HEK293 (cell line): ENCODE measurements at regions not wholly inside any gene's neighbourhood (a gene's known extent, or its start where the extent isn't known, plus 50 kb on each side); places are given as distances from the start of the nearest gene placed in this dataset.
A peak's percentile ranks its signal among the peaks of the same experiment; 100 is the strongest.

Experiments used
- CTCF ChIA-PET: fragments of 350-600 bp; formaldehyde crosslinking; extraction: SDS; loops from one replicate; lab custom pipeline; 2021; ENCODE audit warnings: antibody characterized with exemption; lab: Yijun Ruan, JAX
- POLR2A ChIA-PET: fragments of 300-600 bp; formaldehyde crosslinking; extraction: SDS; loops from one replicate; lab custom pipeline; 2020; ENCODE audit warnings: antibody characterized with exemption, inconsistent platforms; lab: Yijun Ruan, JAX
- H3K27ac ChIP-seq: fragments of 200-500 bp; sonication (Bioruptor generic); 2 replicates; pipeline ENCODE4 v1.5.1; 2014; ENCODE audit warnings: low read depth, low read length, control low read depth, inconsistent platforms; ENCODE audit errors: extremely low read depth
- H3K36me3 ChIP-seq, 2 experiments: fragments of 200-500 bp in 1 of 2; sonication (Bioruptor generic) in 1 of 2; 1 replicate in 1 of 2; 2 replicates in 1 of 2; pipeline ENCODE4 v1.5.1; 2014 to 2017; ENCODE audit warnings: inconsistent platforms in 2 of 2, low read length in 2 of 2; ENCODE audit not compliant: control insufficient read depth in 2 of 2, insufficient read depth in 1 of 2
- H3K4me1 ChIP-seq: fragments of 200-500 bp; sonication (Bioruptor generic); 2 replicates; pipeline ENCODE4 v1.5.1; 2014; ENCODE audit warnings: mild to moderate bottlenecking, low read length, inconsistent platforms; ENCODE audit not compliant: control insufficient read depth, insufficient read depth
- H3K4me3 ChIP-seq: 2 replicates; pipeline ENCODE4 v1.5.1; 2011; ENCODE audit warnings: low read depth, mild to moderate bottlenecking, control low read depth, low read length, moderate library complexity
- H3K9me3 ChIP-seq: fragments of 200-500 bp; sonication (Bioruptor generic); 2 replicates; pipeline ENCODE4 v1.5.1; 2014; ENCODE audit warnings: low read depth, low read length, inconsistent platforms; ENCODE audit not compliant: control insufficient read depth, insufficient read depth
- GLIS2 ChIP-seq: fragments of 450-650 bp; formaldehyde crosslinking; IDR thresholded peaks from 2 replicates; pipeline ENCODE4 v1.5.1; 2016; ENCODE audit warnings: missing biosample characterization, missing genetic modification characterization
- INSM2 ChIP-seq: fragments of 450-650 bp; formaldehyde crosslinking; IDR thresholded peaks from 2 replicates; pipeline ENCODE4 v1.5.1; 2016; ENCODE audit warnings: missing biosample characterization, missing genetic modification characterization
- KLF16 ChIP-seq: fragments of 450-650 bp; formaldehyde crosslinking; IDR thresholded peaks from 2 replicates; pipeline ENCODE4 v1.5.1; 2017; ENCODE audit warnings: missing biosample characterization, missing genetic modification characterization
- PRDM10 ChIP-seq: fragments of 450-650 bp; formaldehyde crosslinking; IDR thresholded peaks from 2 replicates; pipeline ENCODE4 v1.5.1; 2016; ENCODE audit warnings: missing biosample characterization, missing genetic modification characterization
- PRDM6 ChIP-seq: fragments of 450-650 bp; formaldehyde crosslinking; IDR thresholded peaks from 2 replicates; pipeline ENCODE4 v1.5.1; 2017; ENCODE audit warnings: missing biosample characterization, missing genetic modification characterization
- SCRT2 ChIP-seq: fragments of 450-650 bp; formaldehyde crosslinking; IDR thresholded peaks from 2 replicates; pipeline ENCODE4 v1.5.1; 2016; ENCODE audit warnings: missing biosample characterization, missing genetic modification characterization
- SETDB1 ChIP-seq: IDR thresholded peaks from one replicate; pipeline ENCODE4 v1.6.1; 2017; ENCODE audit warnings: mild to moderate bottlenecking, low read length, moderate library complexity, mixed read lengths; ENCODE audit not compliant: insufficient read length
- ZBTB21 ChIP-seq: fragments of 450-650 bp; formaldehyde crosslinking; IDR thresholded peaks from 2 replicates; pipeline ENCODE4 v1.5.1; 2017; ENCODE audit warnings: missing biosample characterization, missing genetic modification characterization
- ZBTB26 ChIP-seq: fragments of 450-650 bp; formaldehyde crosslinking; optimal IDR thresholded peaks from 2 replicates; pipeline ENCODE3; 2016; ENCODE audit warnings: missing biosample characterization, mild to moderate bottlenecking, missing genetic modification characterization
- ZBTB8A ChIP-seq: fragments of 450-650 bp; formaldehyde crosslinking; IDR thresholded peaks from 2 replicates; pipeline ENCODE4 v1.5.1; 2016; ENCODE audit warnings: missing biosample characterization, missing genetic modification characterization
- ZFP69B ChIP-seq: fragments of 450-650 bp; formaldehyde crosslinking; IDR thresholded peaks from 2 replicates; pipeline ENCODE4 v1.5.1; 2016; ENCODE audit warnings: missing biosample characterization, missing genetic modification characterization
- ZNF19 ChIP-seq: fragments of 450-650 bp; formaldehyde crosslinking; IDR thresholded peaks from 2 replicates; pipeline ENCODE4; 2016; ENCODE audit warnings: missing biosample characterization, missing genetic modification characterization, low read depth
- ZNF37A ChIP-seq: fragments of 450-650 bp; IDR thresholded peaks from 2 replicates; pipeline ENCODE4 v1.5.1; 2018; ENCODE audit warnings: missing biosample characterization, missing genetic modification characterization
- ZNF426 ChIP-seq: fragments of 450-650 bp; formaldehyde crosslinking; IDR thresholded peaks from 2 replicates; pipeline ENCODE4 v1.5.1; 2017; ENCODE audit warnings: missing biosample characterization, missing genetic modification characterization, mild to moderate bottlenecking, inconsistent platforms, moderate library complexity
- ZNF433 ChIP-seq: fragments of 450-650 bp; formaldehyde crosslinking; IDR thresholded peaks from 2 replicates; pipeline ENCODE4 v1.5.1; 2016; ENCODE audit warnings: missing biosample characterization, missing genetic modification characterization, low read depth
- ZNF488 ChIP-seq: fragments of 450-650 bp; formaldehyde crosslinking; IDR thresholded peaks from 2 replicates; pipeline ENCODE4 v1.5.1; 2016; ENCODE audit warnings: missing biosample characterization, missing genetic modification characterization
- ZNF501 ChIP-seq: fragments of 450-650 bp; formaldehyde crosslinking; IDR thresholded peaks from 2 replicates; pipeline ENCODE4 v1.5.1; 2016; ENCODE audit warnings: missing biosample characterization, missing genetic modification characterization
- ZNF549 ChIP-seq: fragments of 450-650 bp; IDR thresholded peaks from 2 replicates; pipeline ENCODE4 v1.5.1; 2018; ENCODE audit warnings: missing biosample characterization, missing genetic modification characterization, mild to moderate bottlenecking, inconsistent platforms, moderate library complexity
- ZNF639 ChIP-seq: fragments of 450-650 bp; formaldehyde crosslinking; IDR thresholded peaks from 2 replicates; pipeline ENCODE4 v1.5.1; 2016; ENCODE audit warnings: missing biosample characterization, missing genetic modification characterization
- ZNF704 ChIP-seq: fragments of 450-650 bp; formaldehyde crosslinking; IDR thresholded peaks from 2 replicates; pipeline ENCODE4 v1.5.1; 2016; ENCODE audit warnings: missing biosample characterization, missing genetic modification characterization
- ZNF76 ChIP-seq: fragments of 450-650 bp; formaldehyde crosslinking; IDR thresholded peaks from 2 replicates; pipeline ENCODE4; 2016; ENCODE audit warnings: low read depth, missing biosample characterization, missing genetic modification characterization, borderline replicate concordance
- ZNF830 ChIP-seq: fragments of 450-650 bp; IDR thresholded peaks from 2 replicates; pipeline ENCODE4 v1.5.0; 2018; ENCODE audit warnings: missing biosample characterization, missing genetic modification characterization, low read depth, mild to moderate bottlenecking, moderate library complexity
- ZNF837 ChIP-seq: fragments of 450-650 bp; formaldehyde crosslinking; IDR thresholded peaks from 2 replicates; pipeline ENCODE4 v1.5.1; 2016; ENCODE audit warnings: missing biosample characterization, missing genetic modification characterization
- ZXDB ChIP-seq: fragments of 450-650 bp; formaldehyde crosslinking; IDR thresholded peaks from 2 replicates; pipeline ENCODE4 v1.5.1; 2016; ENCODE audit warnings: missing biosample characterization, missing genetic modification characterization

- TF ChIP-seq ZNF37A (tag by site-specific recombination) (no peak), ZNF704 (no peak), ZNF837 (tag by site-specific recombination) (no peak), ZFP69B (tag by site-specific recombination) (no peak), ZNF426 (no peak), ZNF488 (tag by site-specific recombination) (no peak), ZNF19 (tag by site-specific recombination) (no peak), ZXDB (no peak), SETDB1 (no peak), ZNF501 (tag by site-specific recombination) (no peak), ZNF549 (tag by site-specific recombination) (no peak), KLF16 (tag by site-specific recombination) (no peak)
- CTCF ChIA-PET: interaction anchor here (1.2 kb wide), 1 partner anchor 14 kb away, joined by 3 read pairs; no protein-coding TSS in a partner anchor
- POLR2A ChIA-PET: interaction anchor here (0.7 to 4.1 kb wide), 3 partner anchors 140 to 510 kb away, joined by 3 to 17 read pairs (median 3); partner anchors contain the start of gene ID4
- Histone ChIP-seq H3K9me3 (no peaks in the 10 kb centered on the region), H3K4me3 (no peak overlapping the region), H3K36me3 (no peaks in the 10 kb centered on the region), H3K4me1 (peaks cover 26% of the 10 kb centered on the region), H3K27ac (peak overlapping the region; percentile 24; the same call in 1 of the 2 replicates)
These were observed 509.9 kb upstream of the ID4 start for GRCh38 chr6:19327241-19327640.

GRCh38 chr6:19327661-19328060 is 509.5 kb upstream of the ID4 start:
- CTCF ChIA-PET: interaction anchor here (0.6 to 1.2 kb wide), 2 partner anchors 14 to 15 kb away, joined by 3 read pairs; no protein-coding TSS in a partner anchor
- Histone ChIP-seq H3K4me1 (peaks cover 26% of the 10 kb centered on the region), H3K36me3 (no peaks in the 10 kb centered on the region), H3K9me3 (no peaks in the 10 kb centered on the region), H3K4me3 (no peak overlapping the region), H3K27ac (peak overlapping the region; percentile 24; the same call in 1 of the 2 replicates)
- POLR2A ChIA-PET: interaction anchor here (0.7 to 4.1 kb wide), 3 partner anchors 140 to 510 kb away, joined by 3 to 17 read pairs (median 3); partner anchors contain the start of gene ID4
- no peak for TF ChIP-seq GLIS2
- TF ChIP-seq ZNF76 (tag by site-specific recombination): peak; percentile 28; the same call in 1 of the 2 replicates
- TF ChIP-seq INSM2 (tag by site-specific recombination): peak; percentile 62; the same call in 1 of the 2 replicates
- TF ChIP-seq ZNF433 (tag by site-specific recombination): no peak
- no peak for TF ChIP-seq PRDM10 (tag by site-specific recombination)
- TF ChIP-seq ZBTB26 (tag by site-specific recombination): no peak
- peak; percentile 73 for TF ChIP-seq PRDM6
- TF ChIP-seq SCRT2 (tag by site-specific recombination): 0 out of 2 replicates have a peak, but pooled peaks have one; percentile 18
- no peak for TF ChIP-seq ZBTB21 (tag by site-specific recombination)
- TF ChIP-seq ZNF830: no peak
- peak; percentile 50; the same call in 1 of the 2 replicates for TF ChIP-seq ZBTB8A (tag by site-specific recombination)
- TF ChIP-seq ZNF639 (tag by site-specific recombination): 0 out of 2 replicates have a peak, but pooled peaks have one; percentile 58
